NCI-H345 treated with DMSO at 0.1 percent for 48 hours (cell line): ENCODE measurements at regions not wholly inside any gene's neighbourhood (a gene's known extent, or its start where the extent isn't known, plus 50 kb on each side); places are given as distances from the start of the nearest gene placed in this dataset.
A peak's percentile ranks its signal among the peaks of the same experiment; 100 is the strongest.

Source experiments
- DNase-seq: peaks from one replicate; lab custom pipeline; 2025; ENCODE audit not compliant: unreplicated experiment; lab: John Stamatoyannopoulos, UW

DNA sequence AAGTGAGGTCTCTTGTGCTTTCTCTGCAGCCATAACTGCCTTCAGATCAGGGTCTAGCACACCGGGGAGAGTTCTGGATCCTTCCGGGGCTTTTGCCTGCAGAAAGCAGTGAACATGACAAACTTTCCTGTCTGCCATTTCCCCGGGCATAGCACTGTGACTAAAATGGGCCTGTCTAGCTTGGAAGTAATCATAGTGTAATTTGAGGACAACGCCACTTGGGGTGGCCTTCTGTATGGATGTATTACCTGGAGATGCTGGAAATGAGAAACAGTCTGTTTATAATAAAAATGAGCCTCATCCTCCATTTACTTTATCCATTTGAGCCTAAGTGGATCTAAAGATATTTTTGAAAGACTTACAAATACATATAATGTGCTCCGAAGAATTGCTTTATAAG is 453.7 kb downstream of the VRK1 start:
- DNase-seq: no peak

DNA sequence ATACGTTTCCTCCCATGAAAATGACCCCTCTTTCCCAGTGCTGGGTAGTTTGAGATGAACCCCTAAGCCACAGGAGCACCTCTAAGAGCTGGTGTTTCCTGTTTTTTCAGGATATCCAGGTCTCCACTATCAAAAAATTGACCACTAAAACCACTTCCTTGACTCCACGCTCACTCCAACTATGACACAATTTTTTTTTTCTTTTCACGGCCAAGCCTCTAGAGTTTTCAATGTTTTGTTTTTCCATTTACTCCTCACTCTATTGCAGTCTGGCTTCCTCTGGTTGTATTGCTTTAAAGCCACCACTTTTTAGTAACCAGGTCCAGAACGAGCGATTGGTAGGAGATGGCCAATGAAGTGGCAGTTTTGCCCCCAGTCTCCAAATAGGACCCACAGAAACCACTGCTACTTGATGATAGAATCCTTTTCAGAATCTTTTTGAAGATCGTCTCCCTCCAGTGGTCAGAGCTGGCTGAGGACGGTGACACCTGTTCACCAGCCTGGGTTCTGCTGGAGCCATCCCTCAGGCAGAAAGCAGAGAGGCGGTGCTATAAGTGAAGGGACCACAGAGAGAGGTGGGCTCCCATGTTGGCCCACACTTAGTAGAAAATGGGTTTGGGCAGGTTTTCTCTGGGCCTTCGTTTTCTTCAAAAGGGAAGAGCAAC is 454.4 kb downstream of the VRK1 start:
- DNase-seq: no peak

DNA sequence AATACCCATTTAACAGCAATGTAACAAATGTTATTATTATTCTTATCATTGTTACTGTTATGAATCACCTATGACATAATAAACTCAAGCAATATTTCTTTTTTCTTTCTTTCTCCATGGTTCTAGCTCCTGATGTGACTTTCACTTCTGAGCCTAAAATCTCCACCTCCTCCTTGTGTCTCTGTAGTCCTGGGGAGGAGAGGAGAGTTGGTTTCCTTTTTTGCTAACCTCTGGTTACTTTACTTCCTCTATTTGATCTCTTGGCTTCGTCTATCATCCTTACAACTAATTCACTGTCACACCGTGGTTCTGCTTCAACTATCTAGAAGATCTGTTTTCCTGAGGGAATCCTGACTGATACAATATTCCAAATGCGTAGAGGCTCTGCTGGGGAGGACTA is 456.6 kb downstream of the VRK1 start:
- no peak for DNase-seq

DNA sequence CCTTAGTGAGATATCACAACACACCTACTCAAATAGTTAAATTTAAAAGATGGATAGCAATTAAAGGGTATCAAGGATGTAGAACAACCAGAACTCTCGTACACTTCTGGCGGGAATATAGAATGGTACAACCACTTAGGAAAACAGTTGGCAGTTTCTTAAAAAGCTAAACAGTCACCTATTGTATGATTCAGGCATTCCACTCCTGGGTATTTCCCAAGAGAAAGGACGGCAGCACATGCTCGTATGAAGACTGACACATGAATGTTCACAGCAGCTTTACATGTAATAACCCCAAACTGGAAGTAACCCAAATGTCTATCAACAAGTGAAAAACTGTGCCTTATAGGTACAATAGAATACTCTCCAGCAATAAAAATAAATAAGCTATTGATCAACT is 465.2 kb downstream of the VRK1 start:
- no peak for DNase-seq

DNA sequence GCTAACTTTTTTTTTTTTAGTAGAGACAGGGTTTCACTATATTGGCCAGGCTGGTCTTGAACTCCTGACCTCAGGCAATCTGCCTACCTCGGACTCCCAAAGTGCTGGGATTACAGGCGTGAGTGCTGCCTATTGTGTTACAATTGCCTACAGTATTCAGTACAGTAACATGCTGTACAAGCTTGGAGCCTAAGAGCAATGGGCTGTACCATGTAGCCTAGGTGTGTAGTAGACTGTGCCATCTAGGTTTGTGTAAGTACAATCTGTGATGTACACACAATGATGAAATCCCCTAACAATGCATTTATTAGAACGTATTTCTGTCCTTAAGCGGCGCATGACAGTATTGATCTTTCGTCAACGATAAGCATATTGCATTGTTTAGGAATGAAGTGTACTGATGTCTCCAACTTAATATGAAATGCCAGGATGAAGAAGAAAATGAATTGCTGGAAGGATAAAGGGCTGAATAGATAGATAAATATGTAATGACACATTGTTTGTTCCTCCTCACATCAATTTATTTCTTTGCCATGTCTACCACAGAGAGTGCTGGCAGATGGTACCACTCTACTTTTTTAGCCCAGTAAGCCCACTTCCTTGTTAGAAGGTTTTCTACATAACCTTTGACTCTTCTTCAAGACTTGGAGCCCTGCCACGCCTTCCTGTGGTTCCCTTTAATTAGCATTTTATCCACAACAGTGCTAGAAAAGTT is 467.5 kb downstream of the VRK1 start:
- no peak for DNase-seq

DNA sequence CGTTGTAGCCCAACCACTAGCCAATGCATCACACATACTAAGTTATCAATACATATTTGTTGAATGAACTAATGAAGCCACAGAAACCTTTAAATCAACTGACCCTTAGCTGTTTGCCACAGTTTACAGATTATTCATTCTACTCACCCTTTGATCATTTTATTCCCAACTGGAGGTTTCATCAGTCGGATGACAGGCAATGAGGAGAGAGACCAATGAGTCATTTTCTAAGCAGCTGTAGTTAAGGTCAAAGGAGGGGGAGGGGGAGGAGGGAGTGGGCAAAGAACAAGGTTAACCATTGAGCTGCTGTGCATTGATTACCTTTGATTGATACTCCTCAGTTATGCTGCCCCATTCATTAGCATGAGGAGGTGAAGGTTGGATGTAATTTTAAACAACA is 469.5 kb downstream of the VRK1 start:
- no peak for DNase-seq

DNA sequence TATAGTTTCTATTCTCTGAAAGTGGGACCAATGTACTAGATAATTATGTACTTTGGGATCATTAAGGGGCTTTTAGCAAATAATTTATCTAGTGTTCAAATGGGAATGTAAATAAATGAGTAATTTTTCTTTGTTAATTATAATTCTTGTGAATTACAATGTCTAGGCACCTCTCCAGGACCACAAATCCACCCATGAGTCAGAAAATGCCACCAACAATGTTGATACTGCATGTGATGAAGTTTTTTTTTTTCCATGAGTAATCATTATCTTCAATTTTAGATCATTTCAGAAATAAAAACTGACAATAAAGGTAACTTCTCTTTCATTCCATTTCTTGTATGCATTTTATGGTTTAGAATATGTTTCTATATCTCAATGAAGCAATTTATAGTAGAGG is 470.3 kb downstream of the VRK1 start:
- DNase-seq: no peak

DNA sequence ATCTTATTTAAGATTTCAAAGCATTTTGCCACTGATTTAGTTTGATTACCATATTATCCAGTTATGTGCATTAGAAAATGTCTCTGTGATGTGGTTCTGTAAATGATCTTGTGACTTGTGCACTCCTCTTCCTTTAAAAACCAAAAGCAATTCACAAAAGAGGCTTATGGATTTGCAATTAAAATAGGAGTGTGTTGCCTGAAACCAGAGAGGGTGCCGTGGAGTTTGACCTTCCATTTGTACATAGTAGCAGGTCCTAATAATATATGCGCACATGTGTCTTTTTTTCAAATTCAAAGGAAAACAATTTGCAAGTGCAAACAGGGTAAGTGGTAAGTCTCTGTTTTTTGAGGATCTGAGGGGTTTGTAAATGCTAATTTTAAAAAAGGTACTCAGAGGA is 470.9 kb downstream of the VRK1 start:
- DNase-seq: no peak

DNA sequence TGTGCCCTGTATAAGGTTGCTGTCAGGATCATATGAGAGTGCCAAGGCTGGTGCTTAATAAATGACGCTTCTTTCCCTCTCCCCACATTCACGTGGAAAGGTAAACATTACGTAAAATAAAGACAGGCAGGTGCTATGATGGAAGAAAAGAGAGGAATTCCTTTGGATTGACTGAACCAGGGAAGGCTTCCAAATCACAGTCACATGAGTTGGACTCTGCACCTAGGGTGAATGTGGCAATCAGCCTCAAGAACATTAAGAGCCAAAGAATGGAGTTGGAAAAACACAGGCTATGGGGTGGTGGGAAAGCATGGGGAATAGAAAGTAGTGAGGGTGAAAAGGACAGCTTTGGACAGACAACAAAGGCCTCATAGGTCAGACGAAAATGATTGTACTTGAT is 473.1 kb downstream of the VRK1 start:
- no peak for DNase-seq

DNA sequence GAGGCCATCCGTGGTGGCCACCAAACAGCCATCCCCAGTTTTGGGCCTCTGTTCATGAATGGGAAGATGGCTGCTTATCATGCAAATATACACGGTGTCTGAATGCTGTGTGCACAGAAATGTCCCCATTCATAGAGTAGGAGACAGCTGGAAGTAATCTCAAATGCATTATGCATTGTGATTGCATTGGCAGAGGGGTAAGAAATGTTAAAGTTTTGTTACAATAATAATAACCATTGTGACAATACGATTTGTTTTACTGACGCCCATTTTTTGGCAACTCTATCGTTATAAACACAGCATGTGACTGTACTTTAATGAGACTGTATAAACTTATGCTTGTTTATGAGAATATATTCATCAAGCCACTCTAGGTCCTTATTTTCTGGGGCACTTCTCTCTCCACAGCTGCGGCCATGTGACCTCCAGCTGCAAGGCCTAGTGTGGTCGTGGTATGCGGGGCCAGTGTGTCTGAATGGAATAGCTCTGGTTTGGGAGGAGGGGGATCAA is 474.3 kb downstream of the VRK1 start:
- no peak for DNase-seq

DNA sequence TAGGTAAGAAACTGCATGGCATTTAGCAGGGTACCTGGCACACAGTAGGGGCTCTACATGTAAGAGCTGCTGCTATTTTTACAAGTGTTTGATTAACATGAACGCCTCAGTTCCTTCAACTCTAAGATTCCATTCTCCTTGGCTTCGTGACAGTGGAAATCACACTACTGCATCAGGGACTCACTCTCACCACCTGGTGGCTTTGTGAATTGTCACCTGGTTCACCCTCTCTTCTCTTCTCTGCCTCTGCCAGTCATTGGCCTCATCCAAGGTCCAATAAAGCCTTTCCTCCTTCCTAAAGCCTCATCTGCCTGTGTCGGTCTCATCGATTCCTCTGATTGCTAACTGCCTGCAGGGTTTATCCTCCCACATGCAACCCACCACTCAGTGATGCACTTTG is 476.4 kb downstream of the VRK1 start:
- DNase-seq: peak; percentile 8

DNA sequence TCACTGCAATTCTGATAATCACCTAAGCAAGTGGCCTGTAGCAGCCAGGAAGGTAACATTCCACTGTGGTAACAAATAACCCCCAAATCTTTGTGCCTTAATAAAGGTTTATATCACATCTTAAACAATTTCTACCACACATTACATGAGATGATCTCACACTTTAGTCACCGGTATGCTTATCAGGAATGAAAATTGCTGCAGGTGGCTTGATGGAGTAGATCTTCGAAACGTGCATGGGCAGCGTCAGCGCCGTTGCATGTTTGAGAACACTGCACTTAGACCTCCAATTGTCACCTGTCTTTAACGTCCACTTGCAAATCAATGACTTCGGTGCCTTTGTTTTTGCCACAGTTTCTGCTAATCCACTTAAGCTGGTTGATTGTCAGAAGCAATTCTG is 477.4 kb downstream of the VRK1 start:
- no peak for DNase-seq

DNA sequence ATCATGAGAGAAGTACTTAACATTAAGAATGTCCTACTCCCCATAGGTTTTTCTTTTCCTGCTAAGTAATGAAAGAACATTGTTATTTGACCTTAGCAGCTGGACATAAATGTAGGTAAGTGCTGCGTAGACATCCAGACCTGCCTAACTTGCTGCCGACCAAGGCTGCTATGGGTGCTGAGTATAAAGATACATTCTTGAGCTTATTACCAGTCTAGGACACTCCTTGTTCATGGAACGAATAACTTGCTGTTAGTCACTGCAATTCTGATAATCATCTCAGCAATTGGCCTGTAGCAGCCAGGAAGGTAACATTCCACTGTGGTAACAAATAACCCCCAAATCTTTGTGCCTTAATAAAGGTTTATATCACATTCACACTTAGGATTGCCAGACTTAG is 478.1 kb downstream of the VRK1 start:
- DNase-seq: no peak

DNA sequence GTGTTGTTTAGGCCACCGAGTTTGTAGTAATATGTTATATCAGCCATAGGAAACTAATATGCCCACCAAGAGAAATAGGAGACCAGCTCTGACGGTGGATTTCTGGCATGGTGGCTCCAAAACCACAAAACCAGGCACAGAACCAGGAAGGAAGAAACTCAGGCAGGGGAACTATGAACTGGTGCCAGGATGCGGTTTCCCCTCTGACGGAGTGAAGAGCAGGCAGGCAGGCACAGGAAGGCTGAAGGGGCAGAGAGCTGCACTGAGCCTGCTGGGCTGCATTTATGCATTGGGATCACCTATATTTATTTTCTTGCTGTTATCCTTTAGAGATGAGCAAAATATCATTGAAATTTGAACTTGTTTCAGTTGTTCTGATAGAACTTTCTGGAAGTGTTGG is 479.4 kb downstream of the VRK1 start:
- no peak for DNase-seq

DNA sequence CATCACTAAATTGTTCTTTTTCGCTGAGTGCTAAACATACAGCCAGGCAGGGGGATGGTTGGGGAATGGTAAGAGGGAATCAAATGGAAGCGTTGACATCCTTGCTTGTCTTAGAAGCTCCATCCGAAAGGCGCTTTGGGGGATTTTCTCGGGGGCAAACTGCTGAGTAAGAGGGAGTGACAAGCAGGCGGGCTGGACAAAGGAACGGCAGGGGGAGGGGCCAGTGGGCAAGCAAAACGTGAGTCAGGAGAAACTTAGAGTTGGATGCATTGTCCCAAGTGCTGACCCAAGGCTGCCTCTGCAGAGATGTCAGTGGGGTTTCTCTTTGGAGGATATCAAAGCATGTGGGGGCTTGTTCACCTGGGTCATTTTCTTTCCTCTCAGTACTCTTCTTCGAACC is 480.5 kb downstream of the VRK1 start:
- no peak for DNase-seq

DNA sequence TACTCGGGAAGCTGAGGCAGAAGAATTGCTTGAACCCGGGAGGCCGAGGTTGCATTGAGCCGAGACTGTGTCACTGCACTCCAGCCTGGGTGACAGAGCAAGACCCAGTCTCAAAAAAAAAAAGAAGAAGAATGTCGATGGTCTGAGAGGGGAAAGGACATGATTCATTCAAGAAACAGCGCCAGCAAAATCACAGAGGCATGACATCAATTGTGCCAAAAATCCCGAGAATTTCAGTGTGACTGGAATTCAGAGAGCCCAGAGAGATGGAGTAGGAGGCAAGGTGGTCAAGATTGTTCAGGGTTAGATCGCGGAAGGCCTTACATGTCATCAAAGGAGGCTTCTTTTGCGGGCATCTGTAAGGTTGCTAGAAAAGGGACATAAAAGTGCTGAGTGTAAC is 483.3 kb downstream of the VRK1 start:
- no peak for DNase-seq

DNA sequence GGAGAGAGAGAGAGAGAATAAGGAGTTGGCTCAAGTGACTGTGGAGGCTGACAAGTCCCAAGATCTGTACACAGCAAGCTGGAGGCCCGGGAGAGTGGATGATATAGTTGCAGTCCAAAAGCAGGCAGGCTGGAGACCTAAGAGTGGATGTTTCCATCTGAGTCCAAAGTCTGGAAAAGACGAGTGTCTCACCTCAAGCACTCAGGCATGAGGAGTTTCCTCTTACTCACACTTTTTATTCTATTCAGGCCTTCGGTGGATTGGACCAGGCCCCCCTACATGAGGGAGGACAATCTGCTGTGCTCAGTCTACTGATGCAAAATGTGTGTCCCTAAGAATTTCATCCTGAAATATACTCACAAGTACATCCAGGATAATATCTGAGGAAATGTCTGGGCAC is 484.6 kb downstream of the VRK1 start:
- DNase-seq: no peak

DNA sequence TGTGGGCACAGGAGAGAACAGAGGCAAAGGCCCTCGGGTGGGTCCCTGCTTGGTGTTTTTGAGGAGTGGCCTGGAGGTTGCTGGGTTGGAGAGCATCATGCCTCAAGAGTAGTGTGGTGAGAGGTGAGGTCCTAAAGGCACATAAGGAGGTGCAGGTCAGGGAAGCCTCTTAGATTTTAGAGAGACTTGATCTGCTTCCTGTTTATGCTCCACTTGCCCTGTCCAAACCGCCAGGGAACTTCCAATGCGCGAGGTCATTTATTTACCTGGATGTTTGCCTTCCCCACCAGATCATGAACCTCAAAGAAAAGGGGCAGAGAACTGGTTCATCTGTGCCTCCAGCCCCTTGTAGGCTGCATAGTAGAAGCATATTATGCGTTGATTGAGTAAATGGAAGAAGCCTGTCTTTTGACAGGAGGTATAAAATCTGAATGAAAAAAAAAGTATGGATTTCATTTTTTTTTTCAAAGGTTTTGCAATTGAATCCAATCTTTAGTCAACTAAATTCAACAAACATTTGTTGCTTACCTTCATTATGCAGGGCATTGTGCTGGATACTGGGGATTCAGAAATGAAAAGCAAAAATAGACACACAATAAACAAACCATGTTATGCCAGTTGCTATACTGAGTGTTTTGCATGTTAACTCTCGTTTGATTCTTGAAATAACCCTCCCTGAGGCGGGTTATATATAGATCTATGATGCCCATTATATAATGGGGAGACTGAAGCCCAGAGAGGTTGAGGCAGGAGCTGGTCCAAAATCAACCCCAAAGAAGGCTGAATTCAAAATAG is 485.2 kb downstream of the VRK1 start:
- DNase-seq: no peak

DNA sequence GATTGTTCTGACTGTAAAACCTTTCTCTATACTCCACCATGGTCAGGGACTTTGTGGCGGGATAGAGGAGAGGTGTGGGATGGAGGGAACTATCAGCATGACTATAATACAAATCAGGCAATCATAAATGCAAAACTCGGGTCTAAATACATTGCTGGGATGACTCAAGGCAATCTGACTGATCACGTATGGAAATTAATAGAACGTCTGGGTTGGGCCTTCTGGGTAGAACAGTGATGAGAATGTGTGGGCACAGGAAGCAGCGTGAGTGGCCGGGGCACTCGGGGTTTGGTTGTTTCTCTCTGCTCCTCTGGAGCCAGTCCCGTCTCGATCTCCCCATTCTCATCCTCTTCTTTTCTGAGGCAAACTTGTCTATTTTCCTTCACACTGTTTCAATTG is 485.8 kb downstream of the VRK1 start:
- DNase-seq: no peak

DNA sequence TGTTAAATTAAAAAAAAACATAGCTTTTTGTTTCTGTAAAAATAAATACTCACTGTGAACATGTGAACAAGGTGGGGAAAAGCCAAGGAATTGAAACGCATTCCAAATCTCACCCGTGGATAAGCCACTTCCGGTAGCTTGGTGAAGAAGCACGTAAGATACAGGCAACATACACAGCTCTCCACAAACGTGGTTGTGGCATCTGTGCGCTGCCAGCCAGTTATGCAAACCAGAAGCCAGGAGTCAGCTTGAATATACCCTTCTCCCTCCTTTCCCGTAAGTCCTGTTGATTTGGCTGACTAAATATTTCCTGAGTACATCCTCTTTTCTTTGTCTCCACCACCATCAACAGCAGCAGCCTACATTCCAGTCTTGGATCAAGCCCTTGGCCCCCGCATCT is 486.2 kb downstream of the VRK1 start:
- DNase-seq: no peak

DNA sequence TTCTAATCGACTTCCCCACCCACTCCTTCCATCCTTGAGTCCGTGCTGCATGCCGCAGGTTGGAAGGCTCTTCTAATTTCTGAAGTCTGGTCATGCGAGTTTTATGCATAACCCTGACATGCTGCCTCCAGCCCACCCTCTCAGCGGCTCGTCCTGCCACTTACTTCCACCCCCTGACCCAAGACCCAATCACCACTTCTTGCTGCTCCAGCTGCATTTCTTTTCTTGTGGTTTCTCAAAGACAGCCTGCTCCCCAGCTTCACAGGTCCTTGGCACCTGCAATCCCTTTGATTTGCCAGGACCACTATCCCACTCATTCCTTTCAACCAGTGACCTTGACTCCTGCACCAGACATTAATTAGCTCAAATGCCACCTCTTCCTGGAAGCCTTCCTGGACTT is 486.7 kb downstream of the VRK1 start:
- DNase-seq: no peak

DNA sequence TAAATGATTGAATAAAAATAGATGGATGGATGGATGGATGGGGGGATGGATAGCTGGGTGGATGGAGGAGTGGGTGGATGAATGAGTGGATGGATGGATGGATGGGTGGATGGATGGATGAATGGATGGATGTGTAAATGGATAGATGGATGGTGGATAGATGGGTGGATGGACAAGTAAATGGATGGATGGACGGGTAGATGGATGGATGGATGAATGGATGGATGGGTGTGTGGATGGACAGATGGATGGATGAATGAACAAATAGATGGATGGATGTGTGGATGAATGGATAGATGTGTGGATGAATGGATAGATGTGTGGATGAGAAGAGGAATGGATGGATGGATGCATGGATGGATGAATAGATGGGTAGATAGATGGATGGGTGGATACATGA is 490.8 kb downstream of the VRK1 start:
- no peak for DNase-seq
